Uterus (tissue), 3 donors: ENCODE measurements at regions not wholly inside any gene's neighbourhood (a gene's known extent, or its start where the extent isn't known, plus 50 kb on each side); places are given as distances from the start of the nearest gene placed in this dataset.

Experiments used
- DNase-seq, 2 donors: peaks; one replicate each; pipeline ENCODE4 v3.0.0-alpha.2; 2019 to 2020
- H3K27ac ChIP-seq, 2 donors: fragments of 200-600 bp; sonication (generic); 1 replicate in 1 of 2; 2 replicates in 1 of 2; pipeline ENCODE4 v1.5.1; 2016 to 2018
- H3K27me3 ChIP-seq, 2 donors: fragments of 200-600 bp; sonication (generic); one replicate each; pipeline ENCODE4 v1.5.1; 2018 to 2019; ENCODE audit warnings: control low read depth in 1 of 2
- H3K36me3 ChIP-seq, 2 donors: fragments of 200-600 bp; sonication (generic); one replicate each; pipeline ENCODE4 v1.5.1; 2019; ENCODE audit warnings: control low read depth in 1 of 2
- H3K4me1 ChIP-seq, 2 donors: fragments of 200-600 bp; sonication (generic); one replicate each; pipeline ENCODE4 v1.5.1; 2018 to 2019; ENCODE audit warnings: control low read depth in 1 of 2
- H3K4me3 ChIP-seq, 2 donors: fragments of 200-600 bp; sonication (generic); 1 replicate in 1 of 2; 2 replicates in 1 of 2; pipeline ENCODE4 v1.5.1; 2018 to 2019; ENCODE audit warnings: mild to moderate bottlenecking in 1 of 2
- H3K9me3 ChIP-seq, 2 donors: fragments of 200-600 bp; sonication (generic); one replicate each; pipeline ENCODE4 v1.5.1; 2019; ENCODE audit warnings: control low read depth in 1 of 2
- CTCF ChIP-seq, 4 experiments: fragments of 200-600 bp in 2 of 4; fragments of 450-650 bp in 2 of 4; sonication (generic) in 2 of 4; IDR thresholded peaks; one replicate each; pipeline ENCODE4 v1.5.1; 2016 to 2019; ENCODE audit warnings: antibody characterized with exemption in 4 of 4, mild to moderate bottlenecking in 2 of 4, moderate library complexity in 1 of 4
- POLR2A ChIP-seq, 2 donors: fragments of 450-650 bp; IDR thresholded peaks; one replicate each; pipeline ENCODE4 v1.6.1; 2016; ENCODE audit warnings: antibody characterized with exemption in 2 of 2, mild to moderate bottlenecking in 1 of 2, moderate library complexity in 1 of 2
- intact Hi-C: fragments of 100-400 bp; cut with DNase I; formaldehyde crosslinking; loops from one replicate; pipeline ENCODE4 v1.15.1; 2023; ENCODE audit warnings: low total_unique reads
- donor health status: DM: yes; HTN: yes; CAD: no.

- Histone ChIP-seq H3K36me3 (no peaks in the 10 kb centered on the region), H3K4me3 (no peak overlapping the region), H3K4me1 (no peaks in the 10 kb centered on the region), H3K27me3 (no peaks in the 10 kb centered on the region), H3K9me3 (peaks cover 0 to 8% of the 10 kb centered on the region in 2 donors), H3K27ac (no peak overlapping the region)
- no peak for TF ChIP-seq POLR2A (IDR thresholded peaks at IDR 0.05)
- no peak for TF ChIP-seq CTCF (IDR thresholded peaks at IDR 0.05)
- no peak for DNase-seq
- intact Hi-C loops: no loop called here
Measured at GRCh38 chr10:78886129-78886528, 182.6 kb upstream of the ZMIZ1 start.

GRCh38 chr10:78889536-78890063 lies 179.2 kb upstream of the ZMIZ1 start:
- TF ChIP-seq CTCF (IDR thresholded peaks at IDR 0.05) (no peak), POLR2A (IDR thresholded peaks at IDR 0.05) (no peak)
- DNase-seq: no peak
- Histone ChIP-seq H3K27me3 (no peaks in the 10 kb centered on the region), H3K27ac (no peak overlapping the region), H3K4me1 (no peaks in the 10 kb centered on the region), H3K36me3 (no peaks in the 10 kb centered on the region), H3K4me3 (no peak overlapping the region), H3K9me3 (peaks cover 0 to 8% of the 10 kb centered on the region in 2 donors)
- intact Hi-C loops: no loop called here

- TF ChIP-seq POLR2A (IDR thresholded peaks at IDR 0.05): no peak
- TF ChIP-seq CTCF (IDR thresholded peaks at IDR 0.05): no peak
- Histone ChIP-seq H3K36me3 (no peaks in the 10 kb centered on the region), H3K27ac (no peak overlapping the region), H3K4me1 (no peaks in the 10 kb centered on the region), H3K9me3 (peaks cover 0 to 5% of the 10 kb centered on the region in 2 donors), H3K27me3 (no peaks in the 10 kb centered on the region), H3K4me3 (no peak overlapping the region)
- intact Hi-C loops: no loop called here
- DNase-seq: no peak
Measured at GRCh38 chr10:78890506-78890905, 178.3 kb upstream of the ZMIZ1 start.

GRCh38 chr10:78891741-78892140 lies 177.0 kb upstream of the ZMIZ1 start:
- no peak for DNase-seq
- H3K4me1 ChIP-seq: no peaks in the 10 kb centered on the region
- intact Hi-C loops: no loop called here
- H3K9me3 ChIP-seq: no peaks in the 10 kb centered on the region
- H3K27me3 ChIP-seq: no peaks in the 10 kb centered on the region
- H3K27ac ChIP-seq: no peak overlapping the region
- TF ChIP-seq POLR2A (IDR thresholded peaks at IDR 0.05): no peak
- TF ChIP-seq CTCF (IDR thresholded peaks at IDR 0.05): no peak
- no peaks in the 10 kb centered on the region for H3K36me3 ChIP-seq
- no peak overlapping the region for H3K4me3 ChIP-seq

- Histone ChIP-seq H3K4me1 (no peaks in the 10 kb centered on the region), H3K36me3 (no peaks in the 10 kb centered on the region), H3K4me3 (no peak overlapping the region), H3K27me3 (no peaks in the 10 kb centered on the region), H3K9me3 (no peaks in the 10 kb centered on the region), H3K27ac (no peak overlapping the region)
- TF ChIP-seq CTCF (IDR thresholded peaks at IDR 0.05): no peak
- no peak for TF ChIP-seq POLR2A (IDR thresholded peaks at IDR 0.05)
- DNase-seq: no peak
- intact Hi-C loops: no loop called here
Measured at GRCh38 chr10:78892338-78893176, 176.2 kb upstream of the ZMIZ1 start.
